ENCODE measurements at regions not wholly inside any gene's neighbourhood (a gene's known extent, or its start where the extent isn't known, plus 50 kb on each side); places are given as distances from the start of the nearest gene placed in this dataset.

DNA sequence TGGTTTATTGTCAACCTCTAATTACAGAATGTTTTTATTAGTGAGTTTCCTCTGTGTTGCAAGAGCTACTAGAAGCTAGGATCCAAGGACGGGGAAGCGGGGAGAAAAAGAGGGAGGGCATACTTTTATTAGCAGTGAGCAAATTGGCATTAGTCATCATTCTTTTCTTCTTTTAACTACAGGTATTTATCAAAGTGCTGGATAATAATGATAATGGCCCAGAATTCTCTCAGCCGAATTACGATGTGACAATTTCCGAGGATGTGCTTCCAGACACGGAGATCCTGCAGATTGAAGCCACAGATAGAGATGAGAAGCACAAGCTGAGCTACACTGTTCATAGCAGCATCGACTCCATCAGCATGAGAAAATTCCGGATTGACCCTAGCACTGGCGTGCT is 179.7 kb upstream of the MTNR1B start:
- no peak overlapping the region for H3K27ac ChIP-seq (ENCODE audit: low read length)
- TF ChIP-seq, protein P1, sequence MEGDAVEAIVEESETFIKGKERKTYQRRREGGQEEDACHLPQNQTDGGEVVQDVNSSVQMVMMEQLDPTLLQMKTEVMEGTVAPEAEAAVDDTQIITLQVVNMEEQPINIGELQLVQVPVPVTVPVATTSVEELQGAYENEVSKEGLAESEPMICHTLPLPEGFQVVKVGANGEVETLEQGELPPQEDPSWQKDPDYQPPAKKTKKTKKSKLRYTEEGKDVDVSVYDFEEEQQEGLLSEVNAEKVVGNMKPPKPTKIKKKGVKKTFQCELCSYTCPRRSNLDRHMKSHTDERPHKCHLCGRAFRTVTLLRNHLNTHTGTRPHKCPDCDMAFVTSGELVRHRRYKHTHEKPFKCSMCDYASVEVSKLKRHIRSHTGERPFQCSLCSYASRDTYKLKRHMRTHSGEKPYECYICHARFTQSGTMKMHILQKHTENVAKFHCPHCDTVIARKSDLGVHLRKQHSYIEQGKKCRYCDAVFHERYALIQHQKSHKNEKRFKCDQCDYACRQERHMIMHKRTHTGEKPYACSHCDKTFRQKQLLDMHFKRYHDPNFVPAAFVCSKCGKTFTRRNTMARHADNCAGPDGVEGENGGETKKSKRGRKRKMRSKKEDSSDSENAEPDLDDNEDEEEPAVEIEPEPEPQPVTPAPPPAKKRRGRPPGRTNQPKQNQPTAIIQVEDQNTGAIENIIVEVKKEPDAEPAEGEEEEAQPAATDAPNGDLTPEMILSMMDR (IDR thresholded peaks at IDR 0.05; ENCODE audit: poor library complexity, severe bottlenecking), result no peak
- TF ChIP-seq RAD21 (conservative IDR thresholded peaks at IDR 0.05), result no peak
- no peak for TF ChIP-seq POLR2AphosphoS5 (IDR thresholded peaks at IDR 0.05)
- H4K20me1 ChIP-seq (ENCODE audit: insufficient read depth), result no peaks in the 10 kb centered on the region
- peaks cover 18% of the 10 kb centered on the region for H3K36me3 ChIP-seq (ENCODE audit: insufficient read depth, low read length)
- H3K9me2 ChIP-seq (ENCODE audit: insufficient read depth, low read length), result no peaks in the 10 kb centered on the region
- H3K4me2 ChIP-seq (ENCODE audit: low read length), result no peak overlapping the region
- H3K9ac ChIP-seq (ENCODE audit: low read length), result no peak overlapping the region
- no peak overlapping the region for H3K4me3 ChIP-seq (ENCODE audit: low read length)
- H3F3A ChIP-seq (ENCODE audit: insufficient read depth, low read length, poor library complexity, severe bottlenecking), result no peaks in the 10 kb centered on the region
- no peaks in the 10 kb centered on the region for H3K27me3 ChIP-seq (ENCODE audit: insufficient read depth, low read depth, low read length)
- H3K79me2 ChIP-seq (replicated peaks; ENCODE audit: insufficient read depth, low read length), result no peaks in the 10 kb centered on the region
- H2AFZ ChIP-seq (ENCODE audit: low read depth, low read length), result no peak overlapping the region
- no peaks in the 10 kb centered on the region for H3K9me3 ChIP-seq (ENCODE audit: low read length)

DNA sequence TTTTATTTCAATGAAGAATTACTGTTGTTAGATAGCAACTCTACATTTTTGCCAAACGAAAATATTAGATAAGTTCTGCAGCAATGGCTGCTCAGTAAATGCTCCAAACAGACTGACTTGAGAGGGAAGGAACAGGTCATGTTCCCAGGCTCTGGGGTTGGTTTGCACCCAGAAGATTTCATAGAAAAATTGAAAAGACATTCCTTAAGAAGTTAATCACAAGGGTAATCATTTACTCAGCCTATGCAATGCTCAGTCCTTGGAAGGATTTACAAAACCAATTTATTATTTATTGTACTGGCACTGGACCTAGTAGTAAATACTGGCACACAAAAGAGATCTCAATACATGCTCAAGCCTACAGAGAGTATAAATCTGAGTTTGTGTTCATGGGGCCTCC is 179.1 kb upstream of the MTNR1B start:
- H3F3A ChIP-seq (ENCODE audit: insufficient read depth, low read length, poor library complexity, severe bottlenecking), result no peaks in the 10 kb centered on the region
- H3K27me3 ChIP-seq (ENCODE audit: insufficient read depth, low read depth, low read length), result no peaks in the 10 kb centered on the region
- H3K36me3 ChIP-seq (ENCODE audit: insufficient read depth, low read length), result peaks cover 18% of the 10 kb centered on the region
- no peaks in the 10 kb centered on the region for H4K20me1 ChIP-seq (ENCODE audit: insufficient read depth)
- no peaks in the 10 kb centered on the region for H3K9me2 ChIP-seq (ENCODE audit: insufficient read depth, low read length)
- H3K4me3 ChIP-seq (ENCODE audit: low read length), result no peak overlapping the region
- H3K9ac ChIP-seq (ENCODE audit: low read length), result no peak overlapping the region
- no peaks in the 10 kb centered on the region for H3K79me2 ChIP-seq (replicated peaks; ENCODE audit: insufficient read depth, low read length)
- no peak overlapping the region for H2AFZ ChIP-seq (ENCODE audit: low read depth, low read length)
- H3K4me2 ChIP-seq (ENCODE audit: low read length), result no peak overlapping the region
- TF ChIP-seq MXI1 (conservative IDR thresholded peaks at IDR 0.05; ENCODE audit: poor library complexity, severe bottlenecking) (no peak), REST (IDR thresholded peaks at IDR 0.05; ENCODE audit: borderline replicate concordance) (no peak), EZH2 (IDR thresholded peaks at IDR 0.05; ENCODE audit: borderline replicate concordance, insufficient read depth, low read length, poor library complexity, severe bottlenecking) (no peak)
- H3K27ac ChIP-seq (ENCODE audit: low read length), result no peak overlapping the region
- no peaks in the 10 kb centered on the region for H3K9me3 ChIP-seq (ENCODE audit: low read length)

GRCh38 chr11:92790926-92791616 is 178.4 kb upstream of the MTNR1B start:
- H3K27me3 ChIP-seq (ENCODE audit: insufficient read depth, low read depth, low read length), result no peaks in the 10 kb centered on the region
- H3K9ac ChIP-seq (ENCODE audit: low read length), result no peak overlapping the region
- no peaks in the 10 kb centered on the region for H4K20me1 ChIP-seq (ENCODE audit: insufficient read depth)
- H3K9me3 ChIP-seq (ENCODE audit: low read length), result no peaks in the 10 kb centered on the region
- no peaks in the 10 kb centered on the region for H3K79me2 ChIP-seq (replicated peaks; ENCODE audit: insufficient read depth, low read length)
- H3F3A ChIP-seq (ENCODE audit: insufficient read depth, low read length, poor library complexity, severe bottlenecking), result no peaks in the 10 kb centered on the region
- H3K36me3 ChIP-seq (ENCODE audit: insufficient read depth, low read length), result peaks cover 18% of the 10 kb centered on the region
- no peak overlapping the region for H3K27ac ChIP-seq (ENCODE audit: low read length)
- no peaks in the 10 kb centered on the region for H3K9me2 ChIP-seq (ENCODE audit: insufficient read depth, low read length)
- H3K4me2 ChIP-seq (ENCODE audit: low read length), result no peak overlapping the region
- TF ChIP-seq, protein P1 (IDR thresholded peaks at IDR 0.05; ENCODE audit: poor library complexity, severe bottlenecking), result no peak
- TF ChIP-seq MXI1 (conservative IDR thresholded peaks at IDR 0.05; ENCODE audit: poor library complexity, severe bottlenecking) (no peak), RAD21 (conservative IDR thresholded peaks at IDR 0.05) (no peak), REST (IDR thresholded peaks at IDR 0.05; ENCODE audit: borderline replicate concordance) (no peak), EZH2 (IDR thresholded peaks at IDR 0.05; ENCODE audit: borderline replicate concordance, insufficient read depth, low read length, poor library complexity, severe bottlenecking) (no peak), SMC3 (conservative IDR thresholded peaks at IDR 0.05; ENCODE audit: poor library complexity) (no peak), TAF1 (IDR thresholded peaks at IDR 0.05; ENCODE audit: low read depth) (no peak)
- no peak overlapping the region for H2AFZ ChIP-seq (ENCODE audit: low read depth, low read length)
- H3K4me3 ChIP-seq (ENCODE audit: low read length), result no peak overlapping the region

Data from neural cell (in vitro differentiated cells).